Endothelial cell of umbilical vein (primary cell): ENCODE measurements at regions not wholly inside any gene's neighbourhood (a gene's known extent, or its start where the extent isn't known, plus 50 kb on each side); places are given as distances from the start of the nearest gene placed in this dataset.

Experiments
- BruUV-seq: library from RNA; stranded (reverse); fragments of 400-500 nt; replicated peaks from 2 replicates; lab custom pipeline; 2021; lab: Mats Ljungman, UMichigan
- CTCF ChIA-PET: fragments of 300-600, 350-600 bp; sonication (Branson Sonifier 250); formaldehyde crosslinking; loops from one replicate; lab custom pipeline; 2021; ENCODE audit warnings: antibody characterized with exemption, inconsistent platforms; lab: Charles Lee
- POLR2A ChIA-PET: fragments of 300-600, 350-600 bp; sonication (Branson Sonifier 250); formaldehyde crosslinking; loops from one replicate; lab custom pipeline; 2021; ENCODE audit warnings: antibody characterized with exemption, inconsistent platforms; lab: Charles Lee
- DNase-seq: peaks from one replicate; pipeline ENCODE4 v3.0.0-alpha.2; 2011; ENCODE audit warnings: low read depth, low spot score
- FAIRE-seq: peaks from 2 replicates; lab custom pipeline; 2011; peaks lifted over from hg19 to GRCh38; lab: Jason Lieb, UNC
- H2AFZ ChIP-seq: 2 replicates; pipeline ENCODE4 v1.6.0; 2012; ENCODE audit warnings: low read depth, low read length, control low read depth, inconsistent platforms
- H3K27ac ChIP-seq: 2 replicates; pipeline ENCODE4 v1.5.1; 2011; ENCODE audit warnings: low read depth, mild to moderate bottlenecking, control low read depth, low read length, moderate library complexity; ENCODE audit not compliant: insufficient read depth
- H3K27me3 ChIP-seq, 2 experiments: 2 replicates each; pipeline versions ENCODE4 v1.6.0 to v1.6.1; 2011; ENCODE audit warnings: low read length in 2 of 2, mixed read lengths in 1 of 2; ENCODE audit not compliant: control insufficient read depth in 2 of 2, insufficient read depth in 2 of 2
- H3K36me3 ChIP-seq, 2 experiments: 2 replicates in 1 of 2; 3 replicates in 1 of 2; pipeline ENCODE4 v1.5.1; 2011; ENCODE audit warnings: low read length in 2 of 2, mild to moderate bottlenecking in 1 of 2, moderate library complexity in 1 of 2; ENCODE audit not compliant: control insufficient read depth in 2 of 2, insufficient read depth in 2 of 2; ENCODE audit errors: extremely low read depth in 1 of 2
- H3K4me1 ChIP-seq: 3 replicates; pipeline ENCODE4 v1.5.1; 2011; ENCODE audit warnings: mild to moderate bottlenecking, low read length; ENCODE audit not compliant: control insufficient read depth, insufficient read depth; ENCODE audit errors: extremely low read depth
- H3K4me2 ChIP-seq: 2 replicates; pipeline ENCODE4 v1.6.1; 2011; ENCODE audit warnings: low read length, control low read depth, mixed read lengths; ENCODE audit not compliant: insufficient read depth
- H3K4me3 ChIP-seq, 3 experiments: fragments of 200-600 bp in 1 of 3; sonication (generic), shearing (Covaris generic) in 1 of 3; replicated peaks in 1 of 3; 2 replicates each; pipeline ENCODE4 v1.5.1; 2011 to 2016; ENCODE audit warnings: control low read depth in 3 of 3, low read length in 3 of 3, mild to moderate bottlenecking in 2 of 3, inconsistent platforms in 1 of 3, low read depth in 1 of 3, moderate library complexity in 1 of 3; ENCODE audit not compliant: insufficient read depth in 1 of 3
- H3K79me2 ChIP-seq: 2 replicates; pipeline ENCODE4 v1.6.0; 2012; ENCODE audit warnings: low read length, inconsistent platforms; ENCODE audit not compliant: control insufficient read depth, insufficient read depth
- H3K9ac ChIP-seq: replicated peaks from 2 replicates; pipeline ENCODE3; 2011; ENCODE audit warnings: low read length, control low read depth; ENCODE audit not compliant: insufficient read depth; ENCODE audit errors: extremely low read depth
- H3K9me1 ChIP-seq: replicated peaks from 3 replicates; pipeline ENCODE4 v1.6.0; 2011; ENCODE audit warnings: mild to moderate bottlenecking, low read length; ENCODE audit not compliant: control insufficient read depth, insufficient read depth; ENCODE audit errors: extremely low read depth
- H3K9me3 ChIP-seq: replicated peaks from 2 replicates; pipeline ENCODE4 v1.5.1; 2012; ENCODE audit warnings: low read length, inconsistent platforms; ENCODE audit not compliant: control insufficient read depth, insufficient read depth
- H4K20me1 ChIP-seq: replicated peaks from 2 replicates; pipeline ENCODE3; 2011; ENCODE audit warnings: mild to moderate bottlenecking, low read length; ENCODE audit not compliant: control insufficient read depth, insufficient read depth; ENCODE audit errors: extremely low read depth
- EZH2 ChIP-seq: IDR thresholded peaks from 2 replicates; pipeline ENCODE4 v1.6.1; 2012; ENCODE audit warnings: borderline replicate concordance, low read depth, mild to moderate bottlenecking, moderate library complexity, low read length, inconsistent platforms; ENCODE audit not compliant: severe bottlenecking
- FOS ChIP-seq: IDR thresholded peaks from 2 replicates; pipeline ENCODE4 v1.6.1; 2011; ENCODE audit warnings: mild to moderate bottlenecking, low read length, moderate library complexity, borderline replicate concordance; ENCODE audit not compliant: insufficient read depth
- GATA2 ChIP-seq: IDR thresholded peaks from 2 replicates; pipeline ENCODE4 v1.7.0; 2011; ENCODE audit warnings: low read depth, mild to moderate bottlenecking, moderate library complexity, mixed read lengths, low read length; ENCODE audit not compliant: insufficient read length, insufficient read depth
- JUN ChIP-seq: IDR thresholded peaks from 2 replicates; pipeline ENCODE4 v1.6.1; 2011; ENCODE audit warnings: borderline replicate concordance, low read depth; ENCODE audit not compliant: insufficient read length, insufficient read depth
- MYC ChIP-seq: IDR thresholded peaks from one replicate; pipeline ENCODE4 v1.6.1; 2011; ENCODE audit warnings: mild to moderate bottlenecking, low read depth, low read length
- POLR2A ChIP-seq: IDR thresholded peaks from 2 replicates; pipeline ENCODE4 v1.6.1; 2012; ENCODE audit warnings: low read depth, mild to moderate bottlenecking, control low read depth, low read length
- POLR2AphosphoS5 ChIP-seq: IDR thresholded peaks from 2 replicates; pipeline ENCODE4 v1.6.1; 2012; ENCODE audit warnings: low read depth, mild to moderate bottlenecking, control low read depth, low read length, moderate library complexity; ENCODE audit not compliant: insufficient read depth
- dilution Hi-C: fragments of 300-500 bp; cut with MboI; formaldehyde crosslinking; loops from one replicate; pipeline ENCODE4 v1.15.0; 2019; ENCODE audit warnings: low sequenced_read_pairs; ENCODE audit not compliant: extremely low pct_ligation_motif_present
- intact Hi-C: fragments of 100-400 bp; cut with micrococcal nuclease; formaldehyde crosslinking; loops from one replicate; pipeline ENCODE4 v1.10.0; 2022
- TF ChIP-seq, protein P1 (sequence below): IDR thresholded peaks from 2 replicates; pipeline ENCODE4 v1.6.1; 2011; ENCODE audit not compliant: insufficient read depth, insufficient read length
- TF ChIP-seq, protein P2 (sequence below), 2 donors: IDR thresholded peaks; 1 replicate in 1 of 2; 2 replicates in 1 of 2; pipeline ENCODE4 v1.5.1; 2011; ENCODE audit warnings: low read length in 2 of 2, mild to moderate bottlenecking in 2 of 2, moderate library complexity in 2 of 2, control low read depth in 1 of 2, inconsistent platforms in 1 of 2, low read depth in 1 of 2; ENCODE audit not compliant: insufficient read depth in 1 of 2; ENCODE audit errors: extremely low read depth in 1 of 2

- Histone ChIP-seq H4K20me1 (no peaks in the 10 kb centered on the region), H3K4me1 (no peaks in the 10 kb centered on the region), H3K9me3 (no peaks in the 10 kb centered on the region), H3K4me2 (no peak overlapping the region), H2AFZ (no peak overlapping the region), H3K36me3 (no peaks in the 10 kb centered on the region), H3K27me3 (no peaks in the 10 kb centered on the region), H3K79me2 (no peaks in the 10 kb centered on the region), H3K4me3 (no peak overlapping the region), H3K9ac (no peak overlapping the region), H3K9me1 (peaks cover 2% of the 10 kb centered on the region), H3K27ac (no peak overlapping the region)
- CTCF ChIA-PET, result interaction anchor here (1.4 kb wide), 1 partner anchor 10 kb away, joined by 4 read pairs; no protein-coding TSS in a partner anchor
- intact Hi-C loops (no loop called here), dilution Hi-C loops (no loop called here)
- POLR2A ChIA-PET, result no interaction called here
- FAIRE-seq (no peak), DNase-seq (no peak)
- BruUV-seq, result no TSS peak
- TF ChIP-seq GATA2 (no peak), POLR2AphosphoS5 (no peak), MYC (no peak), EZH2 (no peak), FOS (no peak), POLR2A (no peak), JUN (no peak)
- TF ChIP-seq, protein P1, sequence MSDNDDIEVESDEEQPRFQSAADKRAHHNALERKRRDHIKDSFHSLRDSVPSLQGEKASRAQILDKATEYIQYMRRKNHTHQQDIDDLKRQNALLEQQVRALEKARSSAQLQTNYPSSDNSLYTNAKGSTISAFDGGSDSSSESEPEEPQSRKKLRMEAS, result no peak
- TF ChIP-seq, protein P2, sequence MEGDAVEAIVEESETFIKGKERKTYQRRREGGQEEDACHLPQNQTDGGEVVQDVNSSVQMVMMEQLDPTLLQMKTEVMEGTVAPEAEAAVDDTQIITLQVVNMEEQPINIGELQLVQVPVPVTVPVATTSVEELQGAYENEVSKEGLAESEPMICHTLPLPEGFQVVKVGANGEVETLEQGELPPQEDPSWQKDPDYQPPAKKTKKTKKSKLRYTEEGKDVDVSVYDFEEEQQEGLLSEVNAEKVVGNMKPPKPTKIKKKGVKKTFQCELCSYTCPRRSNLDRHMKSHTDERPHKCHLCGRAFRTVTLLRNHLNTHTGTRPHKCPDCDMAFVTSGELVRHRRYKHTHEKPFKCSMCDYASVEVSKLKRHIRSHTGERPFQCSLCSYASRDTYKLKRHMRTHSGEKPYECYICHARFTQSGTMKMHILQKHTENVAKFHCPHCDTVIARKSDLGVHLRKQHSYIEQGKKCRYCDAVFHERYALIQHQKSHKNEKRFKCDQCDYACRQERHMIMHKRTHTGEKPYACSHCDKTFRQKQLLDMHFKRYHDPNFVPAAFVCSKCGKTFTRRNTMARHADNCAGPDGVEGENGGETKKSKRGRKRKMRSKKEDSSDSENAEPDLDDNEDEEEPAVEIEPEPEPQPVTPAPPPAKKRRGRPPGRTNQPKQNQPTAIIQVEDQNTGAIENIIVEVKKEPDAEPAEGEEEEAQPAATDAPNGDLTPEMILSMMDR (IDR thresholded peaks at IDR 0.05; ENCODE audit: extremely low read depth in 1 of 2, insufficient read depth in 1 of 2, low read depth in 1 of 2, low read length in 2 of 2), result no peak
Measured at GRCh38 chr5:76025069-76025468, 58.1 kb upstream of the SV2C start.
